Thoracic aorta (tissue), 2 donors: ENCODE measurements at regions not wholly inside any gene's neighbourhood (a gene's known extent, or its start where the extent isn't known, plus 50 kb on each side); places are given as distances from the start of the nearest gene placed in this dataset.

Experiments
- ATAC-seq: fragments of 150-250 bp; one replicate; pipeline ENCODE4 v1.8.0; 2017; ENCODE audit warnings: low read depth; ENCODE audit not compliant: insufficient number of reproducible peaks, low FRiP score
- DNase-seq: peaks from one replicate; pipeline ENCODE4 v3.0.0-alpha.2; 2020; ENCODE audit warnings: low spot score
- H3K27ac ChIP-seq, 2 donors: fragments of 200-600 bp; sonication (generic); 1 replicate in 1 of 2; 2 replicates in 1 of 2; pipeline ENCODE4 v1.5.1; 2016; ENCODE audit warnings: mild to moderate bottlenecking in 2 of 2, moderate library complexity in 2 of 2
- H3K27me3 ChIP-seq: fragments of 200-600 bp; sonication (generic); replicated peaks from 2 replicates; pipeline ENCODE4 v1.6.0; 2016; ENCODE audit warnings: mild to moderate bottlenecking; ENCODE audit not compliant: insufficient read depth
- H3K36me3 ChIP-seq: fragments of 200-600 bp; sonication (generic); one replicate; pipeline ENCODE4 v1.5.1; 2016
- H3K4me1 ChIP-seq, 2 donors: fragments of 200-600 bp; sonication (generic); 1 replicate in 1 of 2; 2 replicates in 1 of 2; pipeline versions ENCODE4 v1.5.1 to v1.6.0; 2016; ENCODE audit warnings: low read depth in 2 of 2, mild to moderate bottlenecking in 1 of 2; ENCODE audit not compliant: control insufficient read depth in 1 of 2
- H3K4me3 ChIP-seq: fragments of 200-600 bp; sonication (generic); 2 replicates; pipeline ENCODE4 v1.5.1; 2016; ENCODE audit warnings: mild to moderate bottlenecking
- H3K9me3 ChIP-seq: fragments of 200-600 bp; sonication (generic); 2 replicates; pipeline ENCODE4 v1.5.1; 2016
- TF ChIP-seq, protein P1 (sequence below): fragments of 200-600 bp; sonication (generic); IDR thresholded peaks from one replicate; pipeline ENCODE4 v1.5.1; 2019; ENCODE audit warnings: antibody characterized with exemption

GRCh38 chr4:136748165-136748564 is 784.1 kb downstream of the PCDH18 start:
- ATAC-seq (no peak), DNase-seq (no peak)
- H3K4me3 ChIP-seq, result no peak overlapping the region
- H3K4me1 ChIP-seq, result peaks cover 7 to 29% of the 10 kb centered on the region in 2 donors
- no peak overlapping the region for H3K27ac ChIP-seq
- no peaks in the 10 kb centered on the region for H3K27me3 ChIP-seq
- no peaks in the 10 kb centered on the region for H3K36me3 ChIP-seq
- TF ChIP-seq, protein P1, sequence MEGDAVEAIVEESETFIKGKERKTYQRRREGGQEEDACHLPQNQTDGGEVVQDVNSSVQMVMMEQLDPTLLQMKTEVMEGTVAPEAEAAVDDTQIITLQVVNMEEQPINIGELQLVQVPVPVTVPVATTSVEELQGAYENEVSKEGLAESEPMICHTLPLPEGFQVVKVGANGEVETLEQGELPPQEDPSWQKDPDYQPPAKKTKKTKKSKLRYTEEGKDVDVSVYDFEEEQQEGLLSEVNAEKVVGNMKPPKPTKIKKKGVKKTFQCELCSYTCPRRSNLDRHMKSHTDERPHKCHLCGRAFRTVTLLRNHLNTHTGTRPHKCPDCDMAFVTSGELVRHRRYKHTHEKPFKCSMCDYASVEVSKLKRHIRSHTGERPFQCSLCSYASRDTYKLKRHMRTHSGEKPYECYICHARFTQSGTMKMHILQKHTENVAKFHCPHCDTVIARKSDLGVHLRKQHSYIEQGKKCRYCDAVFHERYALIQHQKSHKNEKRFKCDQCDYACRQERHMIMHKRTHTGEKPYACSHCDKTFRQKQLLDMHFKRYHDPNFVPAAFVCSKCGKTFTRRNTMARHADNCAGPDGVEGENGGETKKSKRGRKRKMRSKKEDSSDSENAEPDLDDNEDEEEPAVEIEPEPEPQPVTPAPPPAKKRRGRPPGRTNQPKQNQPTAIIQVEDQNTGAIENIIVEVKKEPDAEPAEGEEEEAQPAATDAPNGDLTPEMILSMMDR, result no peak
- no peaks in the 10 kb centered on the region for H3K9me3 ChIP-seq

DNA sequence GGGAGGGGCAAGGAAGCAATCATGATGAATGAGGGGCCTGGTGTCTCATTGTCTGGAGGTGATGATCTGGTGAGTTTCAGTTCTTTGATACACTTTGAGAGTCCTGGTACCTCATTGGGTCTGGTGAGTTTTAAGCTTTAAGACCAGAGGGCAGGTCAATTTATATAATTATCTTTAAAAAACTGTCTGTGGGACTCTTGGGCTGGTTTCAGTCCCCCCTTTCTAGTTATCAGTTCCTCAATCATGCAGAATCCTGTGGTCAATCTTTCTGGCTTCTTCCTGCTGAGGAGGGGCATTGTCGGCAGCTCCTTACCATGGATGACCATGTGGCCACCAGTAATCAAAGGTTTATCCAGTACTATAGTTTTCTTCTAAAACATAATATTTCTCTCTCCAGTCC is 789.1 kb downstream of the PCDH18 start:
- H3K27me3 ChIP-seq, result no peaks in the 10 kb centered on the region
- no peak for DNase-seq
- H3K4me1 ChIP-seq, result peaks cover 3 to 6% of the 10 kb centered on the region in 2 donors
- no peak overlapping the region for H3K4me3 ChIP-seq
- no peak overlapping the region for H3K27ac ChIP-seq
- TF ChIP-seq, protein P1, result no peak
- H3K9me3 ChIP-seq, result no peaks in the 10 kb centered on the region
- no peaks in the 10 kb centered on the region for H3K36me3 ChIP-seq
- ATAC-seq, result no peak

GRCh38 chr4:136742333-136742732 is 790.0 kb downstream of the PCDH18 start:
- no peaks in the 10 kb centered on the region for H3K4me1 ChIP-seq
- no peak overlapping the region for H3K27ac ChIP-seq
- ATAC-seq (no peak), DNase-seq (no peak)
- H3K9me3 ChIP-seq, result no peaks in the 10 kb centered on the region
- TF ChIP-seq, protein P1, result no peak
- no peak overlapping the region for H3K4me3 ChIP-seq
- H3K27me3 ChIP-seq, result no peaks in the 10 kb centered on the region
- no peaks in the 10 kb centered on the region for H3K36me3 ChIP-seq

DNA sequence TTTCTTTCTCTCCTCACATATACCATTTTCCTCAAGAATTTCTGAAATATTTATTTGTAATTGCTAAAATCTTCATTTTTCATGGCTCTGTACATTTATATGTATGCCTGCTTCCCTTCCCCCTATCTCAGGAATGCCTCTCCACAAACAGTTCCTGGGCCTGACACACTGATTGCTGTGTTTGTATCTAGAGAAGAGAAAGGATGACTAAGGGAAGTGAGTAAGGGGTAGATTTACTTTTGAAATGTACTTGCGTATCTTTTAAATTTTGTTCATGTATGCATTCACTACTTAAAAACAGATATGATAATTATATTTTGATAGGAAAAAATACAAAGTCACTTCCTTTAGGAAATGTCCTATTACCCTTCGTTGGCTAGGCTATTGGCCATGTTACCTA is 790.8 kb downstream of the PCDH18 start:
- DNase-seq (no peak), ATAC-seq (no peak)
- Histone ChIP-seq H3K27me3 (no peaks in the 10 kb centered on the region), H3K9me3 (no peaks in the 10 kb centered on the region), H3K36me3 (no peaks in the 10 kb centered on the region), H3K4me1 (no peaks in the 10 kb centered on the region), H3K4me3 (no peak overlapping the region), H3K27ac (no peak overlapping the region)
- TF ChIP-seq, protein P1, result no peak

GRCh38 chr4:136740326-136740725 is 792.0 kb downstream of the PCDH18 start:
- no peaks in the 10 kb centered on the region for H3K4me1 ChIP-seq
- DNase-seq, result no peak
- H3K9me3 ChIP-seq, result no peaks in the 10 kb centered on the region
- no peak overlapping the region for H3K4me3 ChIP-seq
- no peak for ATAC-seq
- no peaks in the 10 kb centered on the region for H3K36me3 ChIP-seq
- no peaks in the 10 kb centered on the region for H3K27me3 ChIP-seq
- TF ChIP-seq, protein P1, result no peak
- no peak overlapping the region for H3K27ac ChIP-seq
